HG03139 (cell line): ENCODE measurements at regions not wholly inside any gene's neighbourhood (a gene's known extent, or its start where the extent isn't known, plus 50 kb on each side); places are given as distances from the start of the nearest gene placed in this dataset.

Experiments used
- ATAC-seq: cut with Tn5 transposase; IDR thresholded peaks from one replicate; pipeline ENCODE4 v1.9.1; 2021; ENCODE audit not compliant: unreplicated experiment

- no peak for ATAC-seq
Measured at GRCh38 chr10:3898821-3899220, 113.8 kb upstream of the KLF6 start.

GRCh38 chr10:3897156-3897555 lies 112.1 kb upstream of the KLF6 start:
- ATAC-seq: no peak

- ATAC-seq: no peak
Measured at GRCh38 chr10:3896161-3896560, 111.2 kb upstream of the KLF6 start.

GRCh38 chr10:3895045-3895631 lies 110.1 kb upstream of the KLF6 start:
- ATAC-seq: no peak

- ATAC-seq: no peak
Measured at GRCh38 chr10:3893901-3894563, 109.0 kb upstream of the KLF6 start.

- ATAC-seq: no peak
Measured at GRCh38 chr10:3892440-3893425, 107.7 kb upstream of the KLF6 start.

- ATAC-seq: no peak
Measured at GRCh38 chr10:3891396-3891795, 106.4 kb upstream of the KLF6 start.

- no peak for ATAC-seq
Measured at GRCh38 chr10:3890602-3891352, 105.8 kb upstream of the KLF6 start.

GRCh38 chr10:3889961-3890522 lies 105.0 kb upstream of the KLF6 start:
- no peak for ATAC-seq

GRCh38 chr10:3887885-3888476 lies 103.0 kb upstream of the KLF6 start:
- no peak for ATAC-seq

- ATAC-seq: no peak
Measured at GRCh38 chr10:3887404-3887803, 102.4 kb upstream of the KLF6 start.

- no peak for ATAC-seq
Measured at GRCh38 chr10:3886641-3887251, 101.7 kb upstream of the KLF6 start.

- no peak for ATAC-seq
Measured at GRCh38 chr10:3886191-3886590, 101.2 kb upstream of the KLF6 start.

- ATAC-seq: no peak
Measured at GRCh38 chr10:3882855-3883254, 97.8 kb upstream of the KLF6 start.

GRCh38 chr10:3881622-3882021 lies 96.6 kb upstream of the KLF6 start:
- no peak for ATAC-seq

GRCh38 chr10:3879073-3879472 lies 94.1 kb upstream of the KLF6 start:
- ATAC-seq: no peak

- ATAC-seq: no peak
Measured at GRCh38 chr10:3877211-3878000, 92.4 kb upstream of the KLF6 start.

GRCh38 chr10:3876350-3876962 lies 91.4 kb upstream of the KLF6 start:
- no peak for ATAC-seq

- ATAC-seq: no peak
Measured at GRCh38 chr10:3875842-3876235, 90.8 kb upstream of the KLF6 start.
